ENCODE measurements at regions not wholly inside any gene's neighbourhood (a gene's known extent, or its start where the extent isn't known, plus 50 kb on each side); places are given as distances from the start of the nearest gene placed in this dataset.
"Not testable (repeated sequence)": the region's sequence is repeated elsewhere in the genome, so short reads cannot be mapped to it uniquely, and the experiment has no call there.

DNA sequence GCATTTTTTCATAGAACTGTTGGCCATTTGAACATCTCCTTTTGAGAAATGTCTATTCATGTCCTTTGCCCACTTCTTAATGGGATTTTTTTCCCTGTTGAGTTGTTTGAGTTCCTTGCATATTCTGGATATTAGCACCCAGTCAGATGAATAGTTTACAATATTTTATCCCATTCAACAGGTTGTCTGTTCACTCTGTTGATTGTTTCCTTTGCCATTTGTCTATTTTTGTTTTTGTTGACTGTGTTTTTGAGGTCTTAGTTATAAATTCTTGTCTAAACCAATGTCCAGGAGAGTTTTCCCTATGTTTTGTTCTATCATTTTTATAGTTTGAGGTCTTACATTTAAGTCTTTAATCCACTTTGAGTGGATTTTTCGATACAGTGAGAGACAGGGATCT, 139.0 kb upstream of the TNPO1 start:
- Histone ChIP-seq H3K27me3 (ENCODE audit: insufficient read depth) (no peaks in the 10 kb centered on the region), H3K9me2 (no peaks in the 10 kb centered on the region), H3K4me1 (ENCODE audit: control insufficient read depth in 1 of 2, insufficient read depth in 2 of 2, low read depth in 1 of 2, low read length in 1 of 2) (no peaks in the 10 kb centered on the region), H3K9me3 (no peaks in the 10 kb centered on the region), H3K27ac (ENCODE audit: low read depth in 2 of 2, low read length in 1 of 2) (no peak overlapping the region), H2AFZ (ENCODE audit: low read depth) (no peak overlapping the region), H3K4me3 (ENCODE audit: low read depth in 2 of 2, low read length in 1 of 2) (peak overlapping the region in 1 of 2 experiments; percentile 10; a peak in 1 of 4 replicates), H3K36me3 (replicated peaks in 1 of 2; ENCODE audit: control insufficient read depth in 1 of 2, insufficient read depth in 2 of 2, low read length in 1 of 2) (no peaks in the 10 kb centered on the region), H3F3A (replicated peaks; ENCODE audit: insufficient read depth) (no peaks in the 10 kb centered on the region), H3K79me2 (ENCODE audit: insufficient read depth) (no peaks in the 10 kb centered on the region), H3K4me2 (no peak overlapping the region), H3K9ac (no peak overlapping the region), H4K20me1 (ENCODE audit: insufficient read depth) (no peaks in the 10 kb centered on the region)
- POLR2A ChIA-PET: no interaction called here
- 3% methylated on average over 1 of the region's 1 CpG for WGBS (ENCODE audit: low lambda C conversion rate)
- CTCF ChIA-PET: no interaction called here
- DNase-seq: no peak
- no peak for TF ChIP-seq RCOR1 (IDR thresholded peaks at IDR 0.05; ENCODE audit: low read length)
- no peak for TF ChIP-seq GATA2 (CRISPR knock-in tag; IDR thresholded peaks at IDR 0.05)
- no peak for TF ChIP-seq NFIC (IDR thresholded peaks at IDR 0.05; ENCODE audit: borderline replicate concordance)
- TF ChIP-seq JUND (IDR thresholded peaks at IDR 0.05): no peak
- TF ChIP-seq, protein P1, sequence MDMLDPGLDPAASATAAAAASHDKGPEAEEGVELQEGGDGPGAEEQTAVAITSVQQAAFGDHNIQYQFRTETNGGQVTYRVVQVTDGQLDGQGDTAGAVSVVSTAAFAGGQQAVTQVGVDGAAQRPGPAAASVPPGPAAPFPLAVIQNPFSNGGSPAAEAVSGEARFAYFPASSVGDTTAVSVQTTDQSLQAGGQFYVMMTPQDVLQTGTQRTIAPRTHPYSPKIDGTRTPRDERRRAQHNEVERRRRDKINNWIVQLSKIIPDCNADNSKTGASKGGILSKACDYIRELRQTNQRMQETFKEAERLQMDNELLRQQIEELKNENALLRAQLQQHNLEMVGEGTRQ (IDR thresholded peaks at IDR 0.05; ENCODE audit: borderline replicate concordance, low read depth, low read length): no peak
- no peak for TF ChIP-seq GABPA (IDR thresholded peaks at IDR 0.05; ENCODE audit: low read depth)
- TF ChIP-seq RAD21 (IDR thresholded peaks at IDR 0.05; ENCODE audit: low read length): no peak
- TF ChIP-seq SMC3 (IDR thresholded peaks at IDR 0.05; ENCODE audit: low read depth, low read length): no peak
- no peak for TF ChIP-seq RXRA (IDR thresholded peaks at IDR 0.05; ENCODE audit: borderline replicate concordance, low read depth)
- TF ChIP-seq USF1 (IDR thresholded peaks at IDR 0.05; ENCODE audit: borderline replicate concordance, low read depth): no peak
- no peak for TF ChIP-seq TAF1 (IDR thresholded peaks at IDR 0.05; ENCODE audit: borderline replicate concordance, low read depth, low read length)
- TF ChIP-seq MEF2A (IDR thresholded peaks at IDR 0.05; ENCODE audit: borderline replicate concordance, low read depth): no peak
- TF ChIP-seq SIN3A (IDR thresholded peaks at IDR 0.05; ENCODE audit: borderline replicate concordance, low read depth, low read length): no peak
- TF ChIP-seq, protein P2, sequence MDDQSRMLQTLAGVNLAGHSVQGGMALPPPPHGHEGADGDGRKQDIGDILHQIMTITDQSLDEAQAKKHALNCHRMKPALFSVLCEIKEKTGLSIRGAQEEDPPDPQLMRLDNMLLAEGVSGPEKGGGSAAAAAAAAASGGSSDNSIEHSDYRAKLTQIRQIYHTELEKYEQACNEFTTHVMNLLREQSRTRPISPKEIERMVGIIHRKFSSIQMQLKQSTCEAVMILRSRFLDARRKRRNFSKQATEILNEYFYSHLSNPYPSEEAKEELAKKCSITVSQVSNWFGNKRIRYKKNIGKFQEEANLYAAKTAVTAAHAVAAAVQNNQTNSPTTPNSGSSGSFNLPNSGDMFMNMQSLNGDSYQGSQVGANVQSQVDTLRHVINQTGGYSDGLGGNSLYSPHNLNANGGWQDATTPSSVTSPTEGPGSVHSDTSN (IDR thresholded peaks at IDR 0.05): no peak
- TF ChIP-seq CHD2 (IDR thresholded peaks at IDR 0.05; ENCODE audit: low read length, partially characterized antibody): no peak
- no peak for TF ChIP-seq TCF12 (IDR thresholded peaks at IDR 0.05)
- TF ChIP-seq ELF1 (IDR thresholded peaks at IDR 0.05): no peak
- no peak for TF ChIP-seq RFX5 (IDR thresholded peaks at IDR 0.05; ENCODE audit: low read length)
- no peak for TF ChIP-seq TEAD4 (IDR thresholded peaks at IDR 0.05; ENCODE audit: borderline replicate concordance, insufficient read depth)
- no peak for TF ChIP-seq REST (IDR thresholded peaks at IDR 0.05; ENCODE audit: low read depth, low read length)

DNA sequence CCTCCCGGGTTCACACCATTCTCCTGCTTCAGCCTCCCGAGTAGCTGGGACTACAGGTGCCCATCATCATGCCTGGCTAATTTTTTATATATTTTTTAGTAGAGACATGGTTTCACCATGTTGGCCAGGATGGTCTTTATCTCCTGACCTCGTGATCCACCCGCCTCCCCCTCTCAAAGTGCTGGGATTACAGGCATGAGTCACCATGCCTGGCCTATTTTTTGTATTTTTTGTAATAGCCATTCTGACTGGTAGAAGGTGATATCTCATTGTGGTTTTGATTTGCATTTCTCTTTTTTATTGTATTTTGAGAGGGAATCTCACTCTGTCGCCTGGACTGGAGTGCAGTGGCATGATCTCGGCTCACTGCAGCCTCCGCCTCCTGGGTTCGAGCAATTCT, 139.6 kb upstream of the TNPO1 start:
- CTCF ChIA-PET; POLR2A ChIA-PET; H3K36me3 ChIP-seq (replicated peaks in 1 of 2; ENCODE audit: control insufficient read depth in 1 of 2, insufficient read depth in 2 of 2, low read length in 1 of 2); H3K4me2 ChIP-seq; H3K9ac ChIP-seq; H3K9me3 ChIP-seq; H3K27ac ChIP-seq (ENCODE audit: low read depth in 2 of 2, low read length in 1 of 2); H3K9me2 ChIP-seq; H3F3A ChIP-seq (replicated peaks; ENCODE audit: insufficient read depth); H3K4me3 ChIP-seq (ENCODE audit: low read depth in 2 of 2, low read length in 1 of 2); H3K79me2 ChIP-seq (ENCODE audit: insufficient read depth); H3K27me3 ChIP-seq (ENCODE audit: insufficient read depth); H3K4me1 ChIP-seq (ENCODE audit: control insufficient read depth in 1 of 2, insufficient read depth in 2 of 2, low read depth in 1 of 2, low read length in 1 of 2); DNase-seq; H2AFZ ChIP-seq (ENCODE audit: low read depth); H4K20me1 ChIP-seq (ENCODE audit: insufficient read depth): not testable (repeated sequence)
- WGBS (ENCODE audit: low lambda C conversion rate): 66% methylated on average over 8 of the region's 8 CpGs
